ENCODE measurements at regions not wholly inside any gene's neighbourhood (a gene's known extent, or its start where the extent isn't known, plus 50 kb on each side); places are given as distances from the start of the nearest gene placed in this dataset.

- Histone ChIP-seq H3K27ac (no peak overlapping the region), H3K4me3 (no peak overlapping the region), H3K9me3 (no peaks in the 10 kb centered on the region), H3K27me3 (replicated peaks; ENCODE audit: insufficient read depth) (no peaks in the 10 kb centered on the region), H3K4me1 (ENCODE audit: control insufficient read depth in 1 of 2, low read depth in 2 of 2) (peaks cover 0 to 11% of the 10 kb centered on the region in 2 donors), H3K36me3 (no peaks in the 10 kb centered on the region)
- no peak for ATAC-seq (ENCODE audit: insufficient number of reproducible peaks, low FRiP score, low read depth)
- DNase-seq (ENCODE audit: low spot score): no peak
- TF ChIP-seq CTCF (IDR thresholded peaks at IDR 0.05): no peak
Measured at GRCh38 chr10:104526188-104526587, 114.9 kb upstream of the SORCS3 start.

GRCh38 chr10:104527013-104527412 is 114.1 kb upstream of the SORCS3 start:
- no peaks in the 10 kb centered on the region for H3K9me3 ChIP-seq
- no peak for ATAC-seq (ENCODE audit: insufficient number of reproducible peaks, low FRiP score, low read depth)
- DNase-seq (ENCODE audit: low spot score): no peak
- no peaks in the 10 kb centered on the region for H3K36me3 ChIP-seq
- H3K4me3 ChIP-seq: no peak overlapping the region
- H3K27me3 ChIP-seq (replicated peaks; ENCODE audit: insufficient read depth): no peaks in the 10 kb centered on the region
- no peak overlapping the region for H3K27ac ChIP-seq
- H3K4me1 ChIP-seq (ENCODE audit: control insufficient read depth in 1 of 2, low read depth in 2 of 2): peaks cover 0 to 10% of the 10 kb centered on the region in 2 donors
- no peak for TF ChIP-seq CTCF (IDR thresholded peaks at IDR 0.05)

- DNase-seq (ENCODE audit: low spot score): no peak
Measured at GRCh38 chr10:104540181-104540580, 100.9 kb upstream of the SORCS3 start.

GRCh38 chr10:104541820-104542219 is 99.3 kb upstream of the SORCS3 start:
- Histone ChIP-seq H3K4me3 (no peak overlapping the region), H3K36me3 (no peaks in the 10 kb centered on the region), H3K4me1 (ENCODE audit: control insufficient read depth in 1 of 2, low read depth in 2 of 2) (no peaks in the 10 kb centered on the region), H3K9me3 (no peaks in the 10 kb centered on the region), H3K27me3 (replicated peaks; ENCODE audit: insufficient read depth) (no peaks in the 10 kb centered on the region), H3K27ac (no peak overlapping the region)
- DNase-seq (ENCODE audit: low spot score): no peak
- TF ChIP-seq CTCF (IDR thresholded peaks at IDR 0.05): no peak
- no peak for ATAC-seq (ENCODE audit: insufficient number of reproducible peaks, low FRiP score, low read depth)

More at GRCh38 chr10:104540181-104540580, 100.9 kb upstream of the SORCS3 start:
- Histone ChIP-seq H3K27ac (no peak overlapping the region), H3K9me3 (no peaks in the 10 kb centered on the region), H3K36me3 (no peaks in the 10 kb centered on the region), H3K4me3 (no peak overlapping the region), H3K27me3 (replicated peaks; ENCODE audit: insufficient read depth) (no peaks in the 10 kb centered on the region), H3K4me1 (ENCODE audit: control insufficient read depth in 1 of 2, low read depth in 2 of 2) (no peaks in the 10 kb centered on the region)
- ATAC-seq (ENCODE audit: insufficient number of reproducible peaks, low FRiP score, low read depth): no peak
- TF ChIP-seq CTCF (IDR thresholded peaks at IDR 0.05): no peak

GRCh38 chr10:104546336-104546735 is 94.8 kb upstream of the SORCS3 start:
- no peaks in the 10 kb centered on the region for H3K27me3 ChIP-seq (replicated peaks; ENCODE audit: insufficient read depth)
- H3K36me3 ChIP-seq: no peaks in the 10 kb centered on the region
- no peak for ATAC-seq (ENCODE audit: insufficient number of reproducible peaks, low FRiP score, low read depth)
- H3K9me3 ChIP-seq: no peaks in the 10 kb centered on the region
- TF ChIP-seq CTCF (IDR thresholded peaks at IDR 0.05): no peak
- no peak overlapping the region for H3K4me3 ChIP-seq
- no peak overlapping the region for H3K27ac ChIP-seq
- DNase-seq (ENCODE audit: low spot score): no peak
- H3K4me1 ChIP-seq (ENCODE audit: control insufficient read depth in 1 of 2, low read depth in 2 of 2): no peaks in the 10 kb centered on the region
